ENCODE measurements at regions not wholly inside any gene's neighbourhood (a gene's known extent, or its start where the extent isn't known, plus 50 kb on each side); places are given as distances from the start of the nearest gene placed in this dataset.
A peak's percentile ranks its signal among the peaks of the same experiment; 100 is the strongest.

DNA sequence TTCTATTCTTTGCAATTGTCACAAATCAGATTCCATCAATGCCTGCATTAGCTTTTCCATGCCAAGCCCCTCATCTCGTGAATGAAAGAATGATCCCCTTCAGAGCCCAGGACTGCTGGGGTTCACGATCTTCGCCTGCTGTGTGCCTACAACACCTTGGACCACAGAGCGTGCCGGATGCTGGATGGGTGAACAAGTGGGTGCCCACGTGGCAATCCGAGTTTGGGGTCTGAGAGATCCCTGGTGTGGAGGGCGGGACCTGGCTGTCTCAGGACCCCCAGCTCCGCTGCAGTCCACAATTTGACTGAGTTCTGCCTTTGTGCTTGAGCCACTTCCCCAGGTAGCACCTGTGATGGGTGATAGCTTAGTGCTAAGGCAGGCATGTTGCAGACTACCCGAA is 317.0 kb downstream of the GALR1 start:
- no peak for DNase-seq
- TF ChIP-seq CTCF (IDR thresholded peaks at IDR 0.05), result no peak
- Mint-ChIP-seq H3K27ac (no peak overlapping the region), H3K4me1 (no peaks in the 10 kb centered on the region), H3K4me3 (no peak overlapping the region), H3K36me3 (ENCODE audit: low read depth) (no peaks in the 10 kb centered on the region), H3K9me3 (peaks cover 28% of the 10 kb centered on the region), H3K27me3 (ENCODE audit: low read depth, poor library complexity) (peaks cover 3% of the 10 kb centered on the region)

- Mint-ChIP-seq H3K36me3 (ENCODE audit: low read depth) (no peaks in the 10 kb centered on the region), H3K9me3 (peaks cover 28% of the 10 kb centered on the region), H3K27me3 (ENCODE audit: low read depth, poor library complexity) (peaks cover 3% of the 10 kb centered on the region), H3K4me1 (no peaks in the 10 kb centered on the region), H3K27ac (no peak overlapping the region), H3K4me3 (no peak overlapping the region)
- no peak for DNase-seq
- no peak for TF ChIP-seq CTCF (IDR thresholded peaks at IDR 0.05)
These were observed 317.6 kb downstream of the GALR1 start for GRCh38 chr18:77567205-77567604.

GRCh38 chr18:77571743-77572142 is 322.1 kb downstream of the GALR1 start:
- no peak overlapping the region for H3K27ac Mint-ChIP-seq
- no peaks in the 10 kb centered on the region for H3K4me1 Mint-ChIP-seq
- no peaks in the 10 kb centered on the region for H3K36me3 Mint-ChIP-seq (ENCODE audit: low read depth)
- peaks cover 27% of the 10 kb centered on the region for H3K9me3 Mint-ChIP-seq
- H3K27me3 Mint-ChIP-seq (ENCODE audit: low read depth, poor library complexity), result peaks cover 6% of the 10 kb centered on the region
- DNase-seq, result no peak
- no peak overlapping the region for H3K4me3 Mint-ChIP-seq
- TF ChIP-seq CTCF (IDR thresholded peaks at IDR 0.05), result no peak

DNA sequence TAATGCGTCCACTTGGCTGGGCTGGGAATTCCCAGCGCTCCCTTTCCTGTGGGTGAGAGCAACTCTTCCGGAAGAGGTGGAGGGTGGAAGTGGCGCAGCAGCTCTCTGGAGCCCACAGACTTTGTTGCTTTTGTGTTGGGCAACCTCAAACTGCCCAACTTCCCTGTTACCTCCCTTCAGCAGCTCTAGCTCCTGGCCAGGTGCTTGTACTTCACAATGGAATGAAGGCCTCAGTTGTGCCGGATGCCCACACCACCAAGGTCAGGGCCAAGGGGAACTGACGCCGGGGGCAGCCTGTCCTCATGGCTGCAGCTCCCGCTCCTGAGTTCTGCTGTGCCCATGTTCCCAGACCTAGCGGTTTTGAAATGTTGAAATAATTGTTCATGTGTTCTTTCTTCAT is 322.9 kb downstream of the GALR1 start:
- H3K4me3 Mint-ChIP-seq, result no peak overlapping the region

DNA sequence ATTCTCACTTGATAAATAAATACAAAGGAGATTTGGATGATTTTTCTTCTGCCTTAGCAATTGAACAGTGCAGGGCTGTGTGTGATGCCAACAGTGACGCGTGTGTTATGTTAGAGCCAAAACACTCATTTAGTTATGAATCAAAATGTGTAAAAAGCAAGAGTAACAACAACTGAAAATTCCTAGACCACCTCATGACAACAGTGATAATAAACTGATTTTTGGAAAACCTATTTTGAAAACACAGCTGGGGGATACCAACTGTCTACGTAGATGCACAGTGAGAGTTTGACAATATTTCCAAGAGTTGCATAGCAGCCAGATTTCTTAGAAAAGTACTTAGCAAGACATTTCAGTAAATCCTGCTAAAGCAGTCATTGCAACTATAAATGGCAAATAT is 323.9 kb downstream of the GALR1 start:
- Mint-ChIP-seq H3K27me3 (ENCODE audit: low read depth, poor library complexity) (peaks cover 8% of the 10 kb centered on the region), H3K4me1 (no peaks in the 10 kb centered on the region), H3K4me3 (no peak overlapping the region), H3K9me3 (peaks cover 16% of the 10 kb centered on the region), H3K36me3 (ENCODE audit: low read depth) (peaks cover 4% of the 10 kb centered on the region), H3K27ac (no peak overlapping the region)
- no peak for TF ChIP-seq CTCF (IDR thresholded peaks at IDR 0.05)
- DNase-seq, result no peak

More for the DNA sequence above, 322.9 kb downstream of the GALR1 start:
- Mint-ChIP-seq H3K9me3 (peaks cover 27% of the 10 kb centered on the region), H3K27ac (no peak overlapping the region), H3K4me1 (no peaks in the 10 kb centered on the region), H3K36me3 (ENCODE audit: low read depth) (peaks cover 4% of the 10 kb centered on the region), H3K27me3 (ENCODE audit: low read depth, poor library complexity) (peaks cover 6% of the 10 kb centered on the region)
- TF ChIP-seq CTCF (IDR thresholded peaks at IDR 0.05), result no peak
- no peak for DNase-seq

DNA sequence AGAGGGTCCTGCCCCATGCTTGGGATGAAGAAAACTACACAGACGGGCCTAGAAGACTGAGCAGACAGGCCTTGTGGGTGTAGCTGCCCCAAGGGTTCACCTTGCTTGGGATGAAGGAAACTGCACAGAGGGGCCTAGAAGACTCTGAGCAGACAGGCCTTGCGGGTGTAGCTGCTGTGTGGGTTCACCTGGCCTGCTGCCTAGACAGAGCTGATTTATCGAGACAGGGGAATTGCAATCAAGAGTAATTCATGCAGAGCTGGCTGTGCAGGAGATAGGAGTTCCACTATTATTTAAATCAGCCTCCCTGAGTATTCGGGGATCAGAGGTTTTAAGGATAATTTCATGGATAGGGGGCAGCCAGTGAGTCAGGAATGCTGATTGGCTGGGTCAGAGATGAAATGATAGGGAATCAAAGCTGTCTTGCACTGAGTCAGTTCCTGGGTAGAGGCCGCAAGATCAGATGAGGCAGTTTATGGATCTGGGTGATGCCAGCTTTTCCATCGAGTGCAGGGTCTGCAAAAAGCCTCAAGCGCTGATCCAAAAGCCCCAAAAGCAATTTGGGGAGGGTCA is 341.4 kb downstream of the GALR1 start:
- Mint-ChIP-seq H3K4me1 (no peaks in the 10 kb centered on the region), H3K27me3 (ENCODE audit: low read depth, poor library complexity) (peaks cover 6% of the 10 kb centered on the region), H3K27ac (peak overlapping the region; percentile 19), H3K9me3 (no peaks in the 10 kb centered on the region), H3K36me3 (ENCODE audit: low read depth) (no peaks in the 10 kb centered on the region), H3K4me3 (no peak overlapping the region)
- DNase-seq, result no peak
- no peak for TF ChIP-seq CTCF (IDR thresholded peaks at IDR 0.05)
